ENCODE measurements at regions not wholly inside any gene's neighbourhood (a gene's known extent, or its start where the extent isn't known, plus 50 kb on each side); places are given as distances from the start of the nearest gene placed in this dataset.

GRCh38 chr6:156725712-156726111 lies 51.5 kb upstream of the ARID1B start:
- DNase-seq: no peak
- in situ Hi-C loops (cut with MboI; ENCODE audit: low pct_unique_long_range_greater_than_20kb, low sequenced_read_pairs): no loop called here

GRCh38 chr6:156720691-156721685 lies 56.2 kb upstream of the ARID1B start:
- in situ Hi-C loops (cut with MboI; ENCODE audit: low pct_unique_long_range_greater_than_20kb, low sequenced_read_pairs): no loop called here
- no peak for DNase-seq

GRCh38 chr6:156719720-156720563 lies 57.2 kb upstream of the ARID1B start:
- peak; percentile 85 for DNase-seq
- in situ Hi-C loops (cut with MboI; ENCODE audit: low pct_unique_long_range_greater_than_20kb, low sequenced_read_pairs): no loop called here

GRCh38 chr6:156719395-156719719 lies 57.8 kb upstream of the ARID1B start:
- in situ Hi-C loops (cut with MboI; ENCODE audit: low pct_unique_long_range_greater_than_20kb, low sequenced_read_pairs): no loop called here
- no peak for DNase-seq

- DNase-seq: no peak
- in situ Hi-C loops (cut with MboI; ENCODE audit: low pct_unique_long_range_greater_than_20kb, low sequenced_read_pairs): no loop called here
Measured at GRCh38 chr6:156718647-156719394, 58.4 kb upstream of the ARID1B start.

GRCh38 chr6:156717542-156717941 lies 59.6 kb upstream of the ARID1B start:
- DNase-seq: no peak
- in situ Hi-C loops (cut with MboI; ENCODE audit: low pct_unique_long_range_greater_than_20kb, low sequenced_read_pairs): no loop called here

GRCh38 chr6:156715839-156716238 lies 61.3 kb upstream of the ARID1B start:
- in situ Hi-C loops (cut with MboI; ENCODE audit: low pct_unique_long_range_greater_than_20kb, low sequenced_read_pairs): no loop called here
- DNase-seq: no peak

- in situ Hi-C loops (cut with MboI; ENCODE audit: low pct_unique_long_range_greater_than_20kb, low sequenced_read_pairs): no loop called here
- DNase-seq: no peak
Measured at GRCh38 chr6:156713548-156713947, 63.6 kb upstream of the ARID1B start.

- in situ Hi-C loops (cut with MboI; ENCODE audit: low pct_unique_long_range_greater_than_20kb, low sequenced_read_pairs): no loop called here
- DNase-seq: no peak
Measured at GRCh38 chr6:156710479-156710878, 66.7 kb upstream of the ARID1B start.

- in situ Hi-C loops (cut with MboI; ENCODE audit: low pct_unique_long_range_greater_than_20kb, low sequenced_read_pairs): no loop called here
- no peak for DNase-seq
Measured at GRCh38 chr6:156707818-156708217, 69.4 kb upstream of the ARID1B start.

- in situ Hi-C loops (cut with MboI; ENCODE audit: low pct_unique_long_range_greater_than_20kb, low sequenced_read_pairs): no loop called here
- DNase-seq: no peak
Measured at GRCh38 chr6:156703719-156704118, 73.5 kb upstream of the ARID1B start.

GRCh38 chr6:156701966-156702365 lies 75.2 kb upstream of the ARID1B start:
- in situ Hi-C loops (cut with MboI; ENCODE audit: low pct_unique_long_range_greater_than_20kb, low sequenced_read_pairs): no loop called here
- no peak for DNase-seq

- in situ Hi-C loops (cut with MboI; ENCODE audit: low pct_unique_long_range_greater_than_20kb, low sequenced_read_pairs): no loop called here
- DNase-seq: no peak
Measured at GRCh38 chr6:156700440-156701057, 76.6 kb upstream of the ARID1B start.

GRCh38 chr6:156699935-156700334 lies 77.2 kb upstream of the ARID1B start:
- no peak for DNase-seq
- in situ Hi-C loops (cut with MboI; ENCODE audit: low pct_unique_long_range_greater_than_20kb, low sequenced_read_pairs): no loop called here

GRCh38 chr6:156699017-156699421 lies 78.2 kb upstream of the ARID1B start:
- no peak for DNase-seq
- in situ Hi-C loops (cut with MboI; ENCODE audit: low pct_unique_long_range_greater_than_20kb, low sequenced_read_pairs): no loop called here

- DNase-seq: no peak
- in situ Hi-C loops (cut with MboI; ENCODE audit: low pct_unique_long_range_greater_than_20kb, low sequenced_read_pairs): no loop called here
Measured at GRCh38 chr6:156698239-156699016, 78.8 kb upstream of the ARID1B start.

- in situ Hi-C loops (cut with MboI; ENCODE audit: low pct_unique_long_range_greater_than_20kb, low sequenced_read_pairs): no loop called here
- DNase-seq: peak; percentile 26
Measured at GRCh38 chr6:156697225-156697830, 79.8 kb upstream of the ARID1B start.

- in situ Hi-C loops (cut with MboI; ENCODE audit: low pct_unique_long_range_greater_than_20kb, low sequenced_read_pairs): no loop called here
Measured at GRCh38 chr6:156695742-156696141, 81.4 kb upstream of the ARID1B start.

More at GRCh38 chr6:156695742-156696141, 81.4 kb upstream of the ARID1B start:
- no peak for DNase-seq

Measured in KBM-7 (cell line).